ENCODE measurements at regions not wholly inside any gene's neighbourhood (a gene's known extent, or its start where the extent isn't known, plus 50 kb on each side); places are given as distances from the start of the nearest gene placed in this dataset.

GRCh38 chr3:64824394-64824909, 136.7 kb upstream of the ADAMTS9 start:
- Histone ChIP-seq H3K4me3 (ENCODE audit: low read depth, low read length) (no peak overlapping the region), H3K27me3 (ENCODE audit: control insufficient read depth, insufficient read depth, low read length) (no peaks in the 10 kb centered on the region; the same call in 1 of the 2 replicates), H3K36me3 (ENCODE audit: control insufficient read depth, insufficient read depth, low read length) (no peaks in the 10 kb centered on the region)
- CTCF ChIA-PET = no interaction called here
- POLR2A ChIA-PET = no interaction called here
- TF ChIP-seq CTCF (IDR thresholded peaks at IDR 0.05; ENCODE audit: insufficient read depth, low read depth, low read length) = no peak
- DNase-seq (ENCODE audit: low read depth) = no peak

GRCh38 chr3:64818196-64818595, 130.4 kb upstream of the ADAMTS9 start:
- CTCF ChIA-PET = no interaction called here
- DNase-seq (ENCODE audit: low read depth) = no peak
- Histone ChIP-seq H3K4me3 (ENCODE audit: low read depth, low read length) (no peak overlapping the region), H3K27me3 (ENCODE audit: control insufficient read depth, insufficient read depth, low read length) (peaks cover 2% of the 10 kb centered on the region; the same call in 1 of the 2 replicates), H3K36me3 (ENCODE audit: control insufficient read depth, insufficient read depth, low read length) (no peaks in the 10 kb centered on the region)
- no peak for TF ChIP-seq CTCF (IDR thresholded peaks at IDR 0.05; ENCODE audit: insufficient read depth, low read depth, low read length)
- POLR2A ChIA-PET = no interaction called here

- POLR2A ChIA-PET = no interaction called here
- Histone ChIP-seq H3K36me3 (ENCODE audit: control insufficient read depth, insufficient read depth, low read length) (no peaks in the 10 kb centered on the region), H3K27me3 (ENCODE audit: control insufficient read depth, insufficient read depth, low read length) (peaks cover 2% of the 10 kb centered on the region; the same call in 1 of the 2 replicates), H3K4me3 (ENCODE audit: low read depth, low read length) (no peak overlapping the region)
- CTCF ChIA-PET = no interaction called here
- DNase-seq (ENCODE audit: low read depth) = no peak
- TF ChIP-seq CTCF (IDR thresholded peaks at IDR 0.05; ENCODE audit: insufficient read depth, low read depth, low read length) = no peak
Measured at GRCh38 chr3:64816355-64816754, 128.6 kb upstream of the ADAMTS9 start.

- ChIA-PET CTCF (no interaction called here), POLR2A (no interaction called here)
- H3K36me3 ChIP-seq (ENCODE audit: control insufficient read depth, insufficient read depth, low read length) = no peaks in the 10 kb centered on the region
- H3K4me3 ChIP-seq (ENCODE audit: low read depth, low read length) = no peak overlapping the region
- peaks cover 2% of the 10 kb centered on the region; the same call in 1 of the 2 replicates for H3K27me3 ChIP-seq (ENCODE audit: control insufficient read depth, insufficient read depth, low read length)
- DNase-seq (ENCODE audit: low read depth) = no peak
- no peak for TF ChIP-seq CTCF (IDR thresholded peaks at IDR 0.05; ENCODE audit: insufficient read depth, low read depth, low read length)
Measured at GRCh38 chr3:64815789-64816188, 128.0 kb upstream of the ADAMTS9 start.

- H3K27me3 ChIP-seq (ENCODE audit: control insufficient read depth, insufficient read depth, low read length) = peaks cover 2% of the 10 kb centered on the region; the same call in 1 of the 2 replicates
- H3K4me3 ChIP-seq (ENCODE audit: low read depth, low read length) = no peak overlapping the region
- no peak for TF ChIP-seq CTCF (IDR thresholded peaks at IDR 0.05; ENCODE audit: insufficient read depth, low read depth, low read length)
- no peaks in the 10 kb centered on the region for H3K36me3 ChIP-seq (ENCODE audit: control insufficient read depth, insufficient read depth, low read length)
- peak; percentile 6 for DNase-seq (ENCODE audit: low read depth)
- POLR2A ChIA-PET = no interaction called here
- CTCF ChIA-PET = no interaction called here
Measured at GRCh38 chr3:64815195-64815631, 127.4 kb upstream of the ADAMTS9 start.

Measured in BJ (cell line).